Ishikawa (cell line): ENCODE measurements at regions not wholly inside any gene's neighbourhood (a gene's known extent, or its start where the extent isn't known, plus 50 kb on each side); places are given as distances from the start of the nearest gene placed in this dataset.

Source experiments
- CEBPB ChIP-seq: IDR thresholded peaks from 2 replicates; pipeline ENCODE4 v1.6.1; 2012
- CREB1 ChIP-seq: IDR thresholded peaks from 2 replicates; pipeline ENCODE4 v1.6.1; 2012; ENCODE audit warnings: low read depth
- EGR1 ChIP-seq: IDR thresholded peaks from 2 replicates; pipeline ENCODE4 v1.6.1; 2012
- EP300 ChIP-seq: IDR thresholded peaks from 2 replicates; pipeline ENCODE4 v1.6.1; 2012; ENCODE audit warnings: borderline replicate concordance
- FOXM1 ChIP-seq: IDR thresholded peaks from 2 replicates; pipeline ENCODE4 v1.6.1; 2012; ENCODE audit warnings: low read depth, borderline replicate concordance
- MAX ChIP-seq: IDR thresholded peaks from 2 replicates; pipeline ENCODE4 v1.6.1; 2012
- NFIC ChIP-seq: IDR thresholded peaks from 2 replicates; pipeline ENCODE4 v1.6.1; 2012
- RAD21 ChIP-seq: IDR thresholded peaks from 2 replicates; pipeline ENCODE4 v1.6.1; 2012; ENCODE audit warnings: low read depth
- TAF1 ChIP-seq: IDR thresholded peaks from 2 replicates; pipeline ENCODE4 v1.6.1; 2012; ENCODE audit warnings: low read depth, mild to moderate bottlenecking
- TCF12 ChIP-seq: IDR thresholded peaks from 2 replicates; pipeline ENCODE4 v1.6.1; 2012; ENCODE audit warnings: low read depth
- TEAD4 ChIP-seq: IDR thresholded peaks from 2 replicates; pipeline ENCODE4 v1.6.1; 2012
- USF1 ChIP-seq: IDR thresholded peaks from 2 replicates; pipeline ENCODE4 v1.6.1; 2012
- YY1 ChIP-seq: IDR thresholded peaks from 2 replicates; pipeline ENCODE4 v1.6.1; 2012; ENCODE audit warnings: low read depth
- ZBTB7A ChIP-seq: IDR thresholded peaks from 2 replicates; pipeline ENCODE4 v1.6.1; 2012; ENCODE audit warnings: low read depth
- TF ChIP-seq, protein P1 (sequence below): IDR thresholded peaks from 2 replicates; pipeline ENCODE4 v1.6.1; 2012; ENCODE audit warnings: low read depth, mild to moderate bottlenecking

GRCh38 chr14:40336846-40337245 lies 904.6 kb upstream of the FBXO33 start:
- TF ChIP-seq EGR1 = no peak
- TF ChIP-seq YY1 = no peak
- TF ChIP-seq CEBPB = no peak
- TF ChIP-seq TEAD4 = no peak
- TF ChIP-seq TAF1 = no peak
- no peak for TF ChIP-seq NFIC
- TF ChIP-seq, protein P1, sequence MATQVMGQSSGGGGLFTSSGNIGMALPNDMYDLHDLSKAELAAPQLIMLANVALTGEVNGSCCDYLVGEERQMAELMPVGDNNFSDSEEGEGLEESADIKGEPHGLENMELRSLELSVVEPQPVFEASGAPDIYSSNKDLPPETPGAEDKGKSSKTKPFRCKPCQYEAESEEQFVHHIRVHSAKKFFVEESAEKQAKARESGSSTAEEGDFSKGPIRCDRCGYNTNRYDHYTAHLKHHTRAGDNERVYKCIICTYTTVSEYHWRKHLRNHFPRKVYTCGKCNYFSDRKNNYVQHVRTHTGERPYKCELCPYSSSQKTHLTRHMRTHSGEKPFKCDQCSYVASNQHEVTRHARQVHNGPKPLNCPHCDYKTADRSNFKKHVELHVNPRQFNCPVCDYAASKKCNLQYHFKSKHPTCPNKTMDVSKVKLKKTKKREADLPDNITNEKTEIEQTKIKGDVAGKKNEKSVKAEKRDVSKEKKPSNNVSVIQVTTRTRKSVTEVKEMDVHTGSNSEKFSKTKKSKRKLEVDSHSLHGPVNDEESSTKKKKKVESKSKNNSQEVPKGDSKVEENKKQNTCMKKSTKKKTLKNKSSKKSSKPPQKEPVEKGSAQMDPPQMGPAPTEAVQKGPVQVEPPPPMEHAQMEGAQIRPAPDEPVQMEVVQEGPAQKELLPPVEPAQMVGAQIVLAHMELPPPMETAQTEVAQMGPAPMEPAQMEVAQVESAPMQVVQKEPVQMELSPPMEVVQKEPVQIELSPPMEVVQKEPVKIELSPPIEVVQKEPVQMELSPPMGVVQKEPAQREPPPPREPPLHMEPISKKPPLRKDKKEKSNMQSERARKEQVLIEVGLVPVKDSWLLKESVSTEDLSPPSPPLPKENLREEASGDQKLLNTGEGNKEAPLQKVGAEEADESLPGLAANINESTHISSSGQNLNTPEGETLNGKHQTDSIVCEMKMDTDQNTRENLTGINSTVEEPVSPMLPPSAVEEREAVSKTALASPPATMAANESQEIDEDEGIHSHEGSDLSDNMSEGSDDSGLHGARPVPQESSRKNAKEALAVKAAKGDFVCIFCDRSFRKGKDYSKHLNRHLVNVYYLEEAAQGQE = no peak
- no peak for TF ChIP-seq ZBTB7A
- TF ChIP-seq TCF12 = no peak
- no peak for TF ChIP-seq MAX
- TF ChIP-seq RAD21 = no peak
- no peak for TF ChIP-seq USF1
- no peak for TF ChIP-seq CREB1
- TF ChIP-seq EP300 = no peak
- TF ChIP-seq FOXM1 = no peak

DNA sequence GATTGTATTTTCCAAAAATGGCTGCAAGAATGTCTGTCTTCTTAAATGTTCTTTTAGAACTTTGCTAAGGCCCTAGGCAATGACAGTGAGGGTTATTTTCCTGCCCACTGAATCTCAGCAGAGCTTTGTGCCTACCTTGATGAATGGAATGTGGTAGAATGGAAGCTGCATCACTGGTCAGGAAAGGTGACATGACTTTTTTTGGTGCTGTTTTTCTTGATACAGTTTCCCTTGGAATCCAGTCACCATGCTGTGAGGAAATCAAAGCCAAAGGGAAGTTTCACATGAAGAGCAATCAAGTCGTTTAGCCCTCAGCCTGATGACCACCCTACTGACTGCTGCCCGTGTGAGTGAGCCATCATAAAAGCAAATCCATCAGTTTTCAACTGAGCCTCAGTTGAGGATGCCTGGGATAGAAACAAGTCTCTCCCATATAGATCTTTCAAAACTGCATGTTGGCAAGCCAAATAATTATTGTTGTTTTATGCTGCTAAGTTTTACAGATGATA lies 886.0 kb upstream of the FBXO33 start:
- TF ChIP-seq TCF12 (no peak), NFIC (no peak)

- TF ChIP-seq EGR1 = no peak
- no peak for TF ChIP-seq RAD21
- TF ChIP-seq CREB1 = no peak
- TF ChIP-seq USF1 = no peak
- no peak for TF ChIP-seq EP300
- no peak for TF ChIP-seq NFIC
Measured at GRCh38 chr14:40317690-40318089, 885.5 kb upstream of the FBXO33 start.

GRCh38 chr14:40312296-40312695 lies 880.1 kb upstream of the FBXO33 start:
- no peak for TF ChIP-seq TEAD4
- no peak for TF ChIP-seq TAF1
- TF ChIP-seq ZBTB7A = no peak
- no peak for TF ChIP-seq CREB1
- no peak for TF ChIP-seq USF1
- no peak for TF ChIP-seq TCF12
- TF ChIP-seq EGR1 = no peak
- no peak for TF ChIP-seq MAX
- no peak for TF ChIP-seq NFIC
- TF ChIP-seq, protein P1 = no peak
- TF ChIP-seq FOXM1 = no peak
- no peak for TF ChIP-seq YY1
- TF ChIP-seq CEBPB = no peak
- no peak for TF ChIP-seq RAD21
- TF ChIP-seq EP300 = no peak

DNA sequence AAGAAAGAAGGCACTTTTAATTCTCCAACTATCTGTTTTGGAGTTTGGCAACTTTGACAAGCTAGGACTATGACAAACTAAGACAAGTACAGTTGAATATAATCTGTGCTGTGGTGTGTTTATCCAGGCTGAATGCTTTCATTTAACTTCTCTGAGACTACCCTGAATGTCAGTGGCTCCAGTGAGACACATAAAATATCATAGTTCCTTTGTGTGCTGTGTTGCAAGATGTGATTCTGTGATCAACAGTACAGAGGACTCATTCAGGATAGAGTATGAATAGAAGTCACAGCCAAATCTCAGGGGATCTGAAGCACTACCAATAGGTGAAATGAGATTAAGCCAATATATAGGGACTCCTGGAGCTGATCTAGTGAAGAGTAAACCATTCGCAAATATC lies 876.9 kb upstream of the FBXO33 start:
- TF ChIP-seq EP300 = no peak
- TF ChIP-seq NFIC = no peak

GRCh38 chr14:40308240-40308639 lies 876.0 kb upstream of the FBXO33 start:
- no peak for TF ChIP-seq NFIC
- TF ChIP-seq TAF1 = no peak
- TF ChIP-seq CREB1 = no peak
- no peak for TF ChIP-seq RAD21
- TF ChIP-seq EP300 = no peak
- no peak for TF ChIP-seq TCF12
- no peak for TF ChIP-seq USF1
- TF ChIP-seq EGR1 = no peak
- no peak for TF ChIP-seq CEBPB
- TF ChIP-seq, protein P1 = no peak
- TF ChIP-seq YY1 = no peak
- TF ChIP-seq MAX = no peak
- no peak for TF ChIP-seq ZBTB7A
- no peak for TF ChIP-seq FOXM1
- no peak for TF ChIP-seq TEAD4
